ENCODE measurements at regions not wholly inside any gene's neighbourhood (a gene's known extent, or its start where the extent isn't known, plus 50 kb on each side); places are given as distances from the start of the nearest gene placed in this dataset.

DNA sequence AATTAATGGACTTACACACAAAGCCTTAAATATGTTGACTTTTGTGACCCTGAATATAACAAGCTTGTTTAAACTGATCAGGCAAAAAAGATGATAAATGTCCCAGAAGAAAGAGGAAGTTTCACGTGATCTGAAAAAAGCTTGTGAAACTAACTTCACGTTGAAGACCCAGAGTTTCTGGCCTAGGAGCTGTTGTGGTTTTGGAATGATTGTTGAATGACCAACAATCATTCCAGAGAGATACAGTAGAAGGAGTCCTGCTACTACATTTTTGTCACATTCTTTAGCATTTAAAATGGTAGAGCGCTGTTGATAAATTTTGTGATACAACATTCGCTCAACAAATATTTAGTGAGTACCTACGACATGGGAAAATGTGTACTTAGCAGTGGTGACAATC, 143.1 kb upstream of the FBN2 start:
- Histone ChIP-seq H4K20me1 (ENCODE audit: insufficient read depth, low read length) (no peaks in the 10 kb centered on the region), H3K27me3 (ENCODE audit: control insufficient read depth in 2 of 2, insufficient read depth in 2 of 2, low read length in 2 of 2) (no peaks in the 10 kb centered on the region), H3K4me2 (replicated peaks; ENCODE audit: extremely low read depth, low read length, poor library complexity, severe bottlenecking) (no peak overlapping the region), H3K4me3 (replicated peaks in 1 of 3; ENCODE audit: low read depth in 2 of 3, low read length in 3 of 3) (no peak overlapping the region), H3K79me2 (ENCODE audit: insufficient read depth, low read length) (no peaks in the 10 kb centered on the region), H3K9ac (ENCODE audit: insufficient read depth, low read length, poor library complexity, severe bottlenecking) (no peak overlapping the region), H3K4me1 (ENCODE audit: control insufficient read depth in 1 of 2, insufficient read depth in 2 of 2, low read length in 2 of 2) (no peaks in the 10 kb centered on the region), H3K36me3 (replicated peaks in 1 of 2; ENCODE audit: control insufficient read depth in 1 of 2, insufficient read depth in 2 of 2, low read length in 2 of 2) (no peaks in the 10 kb centered on the region), H3K27ac (ENCODE audit: low read depth in 1 of 2, low read length in 2 of 2) (no peak overlapping the region), H2AFZ (ENCODE audit: insufficient read depth, low read depth, low read length, poor library complexity, severe bottlenecking) (no peak overlapping the region), H3K9me3 (replicated peaks in 1 of 2; ENCODE audit: control insufficient read depth in 1 of 2, insufficient read depth in 1 of 2, low read length in 2 of 2) (no peaks in the 10 kb centered on the region)
- Mint-ChIP-seq H3K4me1 (no peaks in the 10 kb centered on the region), H3K27me3 (ENCODE audit: low read depth in 3 of 3) (peaks cover 1 to 4% (median 2%) of the 10 kb centered on the region in 3 donors), H3K27ac (no peak overlapping the region), H3K4me3 (no peak overlapping the region), H3K36me3 (no peaks in the 10 kb centered on the region), H3K9me3 (peaks cover 0 to 2% (median 0%) of the 10 kb centered on the region in 7 donors)
- TF ChIP-seq, protein P1, sequence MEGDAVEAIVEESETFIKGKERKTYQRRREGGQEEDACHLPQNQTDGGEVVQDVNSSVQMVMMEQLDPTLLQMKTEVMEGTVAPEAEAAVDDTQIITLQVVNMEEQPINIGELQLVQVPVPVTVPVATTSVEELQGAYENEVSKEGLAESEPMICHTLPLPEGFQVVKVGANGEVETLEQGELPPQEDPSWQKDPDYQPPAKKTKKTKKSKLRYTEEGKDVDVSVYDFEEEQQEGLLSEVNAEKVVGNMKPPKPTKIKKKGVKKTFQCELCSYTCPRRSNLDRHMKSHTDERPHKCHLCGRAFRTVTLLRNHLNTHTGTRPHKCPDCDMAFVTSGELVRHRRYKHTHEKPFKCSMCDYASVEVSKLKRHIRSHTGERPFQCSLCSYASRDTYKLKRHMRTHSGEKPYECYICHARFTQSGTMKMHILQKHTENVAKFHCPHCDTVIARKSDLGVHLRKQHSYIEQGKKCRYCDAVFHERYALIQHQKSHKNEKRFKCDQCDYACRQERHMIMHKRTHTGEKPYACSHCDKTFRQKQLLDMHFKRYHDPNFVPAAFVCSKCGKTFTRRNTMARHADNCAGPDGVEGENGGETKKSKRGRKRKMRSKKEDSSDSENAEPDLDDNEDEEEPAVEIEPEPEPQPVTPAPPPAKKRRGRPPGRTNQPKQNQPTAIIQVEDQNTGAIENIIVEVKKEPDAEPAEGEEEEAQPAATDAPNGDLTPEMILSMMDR (IDR thresholded peaks at IDR 0.05), result no peak
- no peak for DNase-seq
- no CpG with 5 or more reads among the region's 5 CpGs for WGBS (ENCODE audit: insufficient coverage)
- intact Hi-C loops (cut with micrococcal nuclease), result no loop called here

- Histone ChIP-seq H3K27ac (ENCODE audit: low read depth in 1 of 2, low read length in 2 of 2) (no peak overlapping the region), H3K4me2 (replicated peaks; ENCODE audit: extremely low read depth, low read length, poor library complexity, severe bottlenecking) (no peak overlapping the region), H3K27me3 (ENCODE audit: control insufficient read depth in 2 of 2, insufficient read depth in 2 of 2, low read length in 2 of 2) (no peaks in the 10 kb centered on the region), H4K20me1 (ENCODE audit: insufficient read depth, low read length) (no peaks in the 10 kb centered on the region), H3K4me3 (replicated peaks in 1 of 3; ENCODE audit: low read depth in 2 of 3, low read length in 3 of 3) (no peak overlapping the region), H3K4me1 (ENCODE audit: control insufficient read depth in 1 of 2, insufficient read depth in 2 of 2, low read length in 2 of 2) (no peaks in the 10 kb centered on the region), H3K9ac (ENCODE audit: insufficient read depth, low read length, poor library complexity, severe bottlenecking) (no peak overlapping the region), H3K36me3 (replicated peaks in 1 of 2; ENCODE audit: control insufficient read depth in 1 of 2, insufficient read depth in 2 of 2, low read length in 2 of 2) (no peaks in the 10 kb centered on the region), H2AFZ (ENCODE audit: insufficient read depth, low read depth, low read length, poor library complexity, severe bottlenecking) (no peak overlapping the region), H3K9me3 (replicated peaks in 1 of 2; ENCODE audit: control insufficient read depth in 1 of 2, insufficient read depth in 1 of 2, low read length in 2 of 2) (no peaks in the 10 kb centered on the region), H3K79me2 (ENCODE audit: insufficient read depth, low read length) (no peaks in the 10 kb centered on the region)
- TF ChIP-seq, protein P1 (IDR thresholded peaks at IDR 0.05), result no peak
- H3K4me1 Mint-ChIP-seq, result no peaks in the 10 kb centered on the region
- H3K27ac Mint-ChIP-seq, result no peak overlapping the region
- peaks cover 1 to 4% (median 2%) of the 10 kb centered on the region in 3 donors for H3K27me3 Mint-ChIP-seq (ENCODE audit: low read depth in 3 of 3)
- H3K9me3 Mint-ChIP-seq, result no peaks in the 10 kb centered on the region
- no peak for DNase-seq
- H3K36me3 Mint-ChIP-seq, result no peaks in the 10 kb centered on the region
- 90% methylated on average over 2 of the region's 7 CpGs for WGBS (ENCODE audit: insufficient coverage)
- intact Hi-C loops (cut with micrococcal nuclease), result no loop called here
- H3K4me3 Mint-ChIP-seq, result no peak overlapping the region
These were observed 143.9 kb upstream of the FBN2 start for GRCh38 chr5:128681764-128682592.
